ENCODE measurements at regions not wholly inside any gene's neighbourhood (a gene's known extent, or its start where the extent isn't known, plus 50 kb on each side); places are given as distances from the start of the nearest gene placed in this dataset.

DNA sequence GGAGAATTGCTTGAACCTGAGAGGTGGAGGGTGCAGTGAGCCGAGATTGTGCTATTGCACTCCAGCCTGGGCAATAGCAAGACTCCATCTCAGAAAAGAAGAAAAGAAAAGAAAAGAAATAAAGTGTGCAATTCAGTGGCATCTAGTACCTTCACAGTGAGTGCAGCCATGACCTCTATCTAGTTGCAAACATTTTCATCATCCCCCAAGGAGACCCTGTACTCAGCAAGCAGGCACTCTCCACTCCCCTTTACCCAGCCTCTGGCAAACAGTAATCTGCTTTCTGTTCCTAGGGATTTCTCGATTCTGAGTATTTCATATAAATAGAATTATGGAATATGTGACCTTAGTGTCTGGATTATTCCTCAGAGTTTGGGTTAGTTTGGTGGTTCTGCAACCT is 130.4 kb upstream of the ARL4C start:
- H3K79me2 ChIP-seq (ENCODE audit: control insufficient read depth, insufficient read depth, low read length): no peaks in the 10 kb centered on the region
- no peak overlapping the region for H3K4me3 ChIP-seq (ENCODE audit: control insufficient read depth in 2 of 3, extremely low read depth in 1 of 3, insufficient read depth in 2 of 3, low read depth in 1 of 3, low read length in 3 of 3)
- peaks cover 4% of the 10 kb centered on the region for H3K4me1 ChIP-seq (ENCODE audit: control insufficient read depth, extremely low read depth, insufficient read depth, low read length)
- H4K20me1 ChIP-seq (ENCODE audit: control insufficient read depth, extremely low read depth, insufficient read depth, low read length): no peaks in the 10 kb centered on the region
- no peak overlapping the region for H2AFZ ChIP-seq (ENCODE audit: control insufficient read depth, low read length)
- FAIRE-seq: no peak
- no peaks in the 10 kb centered on the region for H3K36me3 ChIP-seq (ENCODE audit: control insufficient read depth in 2 of 2, extremely low read depth in 1 of 2, insufficient read depth in 2 of 2, low read length in 2 of 2)
- H3K9me3 ChIP-seq (ENCODE audit: control insufficient read depth, low read depth, low read length): no peaks in the 10 kb centered on the region
- no peak for TF ChIP-seq EZH2 (IDR thresholded peaks at IDR 0.05; ENCODE audit: low read length)
- TF ChIP-seq, protein P1, sequence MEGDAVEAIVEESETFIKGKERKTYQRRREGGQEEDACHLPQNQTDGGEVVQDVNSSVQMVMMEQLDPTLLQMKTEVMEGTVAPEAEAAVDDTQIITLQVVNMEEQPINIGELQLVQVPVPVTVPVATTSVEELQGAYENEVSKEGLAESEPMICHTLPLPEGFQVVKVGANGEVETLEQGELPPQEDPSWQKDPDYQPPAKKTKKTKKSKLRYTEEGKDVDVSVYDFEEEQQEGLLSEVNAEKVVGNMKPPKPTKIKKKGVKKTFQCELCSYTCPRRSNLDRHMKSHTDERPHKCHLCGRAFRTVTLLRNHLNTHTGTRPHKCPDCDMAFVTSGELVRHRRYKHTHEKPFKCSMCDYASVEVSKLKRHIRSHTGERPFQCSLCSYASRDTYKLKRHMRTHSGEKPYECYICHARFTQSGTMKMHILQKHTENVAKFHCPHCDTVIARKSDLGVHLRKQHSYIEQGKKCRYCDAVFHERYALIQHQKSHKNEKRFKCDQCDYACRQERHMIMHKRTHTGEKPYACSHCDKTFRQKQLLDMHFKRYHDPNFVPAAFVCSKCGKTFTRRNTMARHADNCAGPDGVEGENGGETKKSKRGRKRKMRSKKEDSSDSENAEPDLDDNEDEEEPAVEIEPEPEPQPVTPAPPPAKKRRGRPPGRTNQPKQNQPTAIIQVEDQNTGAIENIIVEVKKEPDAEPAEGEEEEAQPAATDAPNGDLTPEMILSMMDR (optimal IDR thresholded peaks at IDR 0.05 in 1 of 3, IDR thresholded peaks at IDR 0.05 in 1 of 3, conservative IDR thresholded peaks at IDR 0.05 in 1 of 3; ENCODE audit: extremely low read depth in 1 of 3, insufficient read depth in 2 of 3, low read length in 3 of 3): no peak
- no peak overlapping the region for H3K9ac ChIP-seq (ENCODE audit: control insufficient read depth, extremely low read depth, insufficient read depth, low read length)
- DNase-seq (ENCODE audit: low read depth, low spot score): no peak
- H3K27ac ChIP-seq (ENCODE audit: control insufficient read depth, insufficient read depth, low read length): no peak overlapping the region
- H3K9me1 ChIP-seq (ENCODE audit: control insufficient read depth, extremely low read depth, insufficient read depth, low read length): no peaks in the 10 kb centered on the region
- no peaks in the 10 kb centered on the region for H3K27me3 ChIP-seq (ENCODE audit: control insufficient read depth, extremely low read depth, insufficient read depth, low read length)
- dilution Hi-C loops (cut with MboI; ENCODE audit: extremely low pct_ligation_motif_present, low sequenced_read_pairs): no loop called here
- H3K4me2 ChIP-seq (ENCODE audit: control insufficient read depth, extremely low read depth, insufficient read depth, low read depth, low read length): no peak overlapping the region

DNA sequence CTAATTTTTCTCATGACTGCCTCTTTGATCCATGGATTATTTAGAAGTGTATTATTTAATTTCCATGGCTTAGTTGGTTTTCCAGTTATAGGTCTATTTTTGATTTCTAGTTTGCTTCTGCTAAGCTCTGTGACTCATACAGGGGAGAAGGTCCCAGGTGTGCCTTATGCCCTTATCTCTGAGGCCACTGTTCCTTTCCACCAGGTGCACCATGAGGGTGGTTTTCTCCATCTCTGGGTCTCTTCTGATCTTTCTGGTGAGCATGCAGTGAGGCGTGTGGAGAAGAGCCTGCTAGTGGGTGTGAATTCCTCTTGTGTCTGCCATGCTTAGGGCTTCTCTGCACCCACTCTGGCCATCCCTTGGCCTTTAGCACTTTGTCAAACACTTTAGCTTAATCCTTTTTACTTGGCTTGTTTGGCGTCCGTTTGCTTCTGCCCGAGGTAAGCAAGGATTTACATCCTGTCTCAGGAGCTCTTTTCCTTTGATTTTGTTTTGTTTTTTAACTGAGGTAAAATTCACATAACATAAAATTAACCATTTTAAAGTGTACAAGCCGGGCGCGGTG is 129.8 kb upstream of the ARL4C start:
- Histone ChIP-seq H3K9ac (ENCODE audit: control insufficient read depth, extremely low read depth, insufficient read depth, low read length) (no peak overlapping the region), H3K9me1 (ENCODE audit: control insufficient read depth, extremely low read depth, insufficient read depth, low read length) (no peaks in the 10 kb centered on the region), H2AFZ (ENCODE audit: control insufficient read depth, low read length) (no peak overlapping the region), H3K27ac (ENCODE audit: control insufficient read depth, insufficient read depth, low read length) (no peak overlapping the region), H3K79me2 (ENCODE audit: control insufficient read depth, insufficient read depth, low read length) (no peaks in the 10 kb centered on the region), H3K9me3 (ENCODE audit: control insufficient read depth, low read depth, low read length) (no peaks in the 10 kb centered on the region), H3K27me3 (ENCODE audit: control insufficient read depth, extremely low read depth, insufficient read depth, low read length) (no peaks in the 10 kb centered on the region), H3K4me1 (ENCODE audit: control insufficient read depth, extremely low read depth, insufficient read depth, low read length) (peaks cover 4% of the 10 kb centered on the region), H3K4me2 (ENCODE audit: control insufficient read depth, extremely low read depth, insufficient read depth, low read depth, low read length) (no peak overlapping the region), H3K36me3 (ENCODE audit: control insufficient read depth in 2 of 2, extremely low read depth in 1 of 2, insufficient read depth in 2 of 2, low read length in 2 of 2) (no peaks in the 10 kb centered on the region), H4K20me1 (ENCODE audit: control insufficient read depth, extremely low read depth, insufficient read depth, low read length) (no peaks in the 10 kb centered on the region), H3K4me3 (ENCODE audit: control insufficient read depth in 2 of 3, extremely low read depth in 1 of 3, insufficient read depth in 2 of 3, low read depth in 1 of 3, low read length in 3 of 3) (no peak overlapping the region)
- dilution Hi-C loops (cut with MboI; ENCODE audit: extremely low pct_ligation_motif_present, low sequenced_read_pairs): no loop called here
- DNase-seq (ENCODE audit: low read depth, low spot score) (no peak), FAIRE-seq (no peak)
- TF ChIP-seq, protein P1 (optimal IDR thresholded peaks at IDR 0.05 in 1 of 3, IDR thresholded peaks at IDR 0.05 in 1 of 3, conservative IDR thresholded peaks at IDR 0.05 in 1 of 3; ENCODE audit: extremely low read depth in 1 of 3, insufficient read depth in 2 of 3, low read length in 3 of 3): no peak
- no peak for TF ChIP-seq EZH2 (IDR thresholded peaks at IDR 0.05; ENCODE audit: low read length)

Measured in keratinocyte (primary cell).